Stomach smooth muscle (tissue), 2 donors: ENCODE measurements at regions not wholly inside any gene's neighbourhood (a gene's known extent, or its start where the extent isn't known, plus 50 kb on each side); places are given as distances from the start of the nearest gene placed in this dataset.

ENCODE experiments used
- H3K27ac ChIP-seq: one replicate; pipeline ENCODE4 v1.7.0; 2013; ENCODE audit warnings: mild to moderate bottlenecking, low read length, inconsistent platforms
- H3K27me3 ChIP-seq, 2 donors: one replicate each; pipeline ENCODE4 v1.7.0; 2013; ENCODE audit warnings: low read length in 2 of 2; ENCODE audit not compliant: insufficient read depth in 2 of 2, control insufficient read depth in 1 of 2
- H3K36me3 ChIP-seq, 2 donors: one replicate each; pipeline ENCODE4 v1.7.0; 2013; ENCODE audit warnings: low read length in 2 of 2; ENCODE audit not compliant: control insufficient read depth in 2 of 2, insufficient read depth in 2 of 2
- H3K4me1 ChIP-seq: one replicate; pipeline ENCODE4 v1.7.0; 2013; ENCODE audit warnings: low read length; ENCODE audit not compliant: control insufficient read depth, insufficient read depth
- H3K4me3 ChIP-seq, 2 donors: one replicate each; pipeline ENCODE4 v1.7.0; 2013; ENCODE audit warnings: low read length in 2 of 2
- H3K9ac ChIP-seq, 2 donors: one replicate each; pipeline ENCODE4 v1.7.0; 2013; ENCODE audit warnings: low read length in 2 of 2, mild to moderate bottlenecking in 1 of 2
- H3K9me3 ChIP-seq, 2 donors: one replicate each; pipeline ENCODE4 v1.7.0; 2013; ENCODE audit warnings: low read length in 2 of 2; ENCODE audit not compliant: control insufficient read depth in 2 of 2
- donor health status: healthy.
- donor health status: Pancreatic carcinoma.

- Histone ChIP-seq H3K4me1 (no peaks in the 10 kb centered on the region), H3K9ac (no peak overlapping the region), H3K27me3 (no peaks in the 10 kb centered on the region), H3K9me3 (no peaks in the 10 kb centered on the region), H3K4me3 (no peak overlapping the region), H3K36me3 (peaks cover 0 to 3% of the 10 kb centered on the region in 2 donors), H3K27ac (no peak overlapping the region)
Measured at GRCh38 chr17:68184141-68184571, 63.7 kb upstream of the AMZ2 start.

- Histone ChIP-seq H3K36me3 (peaks cover 0 to 3% of the 10 kb centered on the region in 2 donors), H3K9me3 (no peaks in the 10 kb centered on the region), H3K4me3 (no peak overlapping the region), H3K4me1 (no peaks in the 10 kb centered on the region), H3K27ac (no peak overlapping the region), H3K9ac (no peak overlapping the region), H3K27me3 (no peaks in the 10 kb centered on the region)
Measured at GRCh38 chr17:68184816-68185436, 62.9 kb upstream of the AMZ2 start.

GRCh38 chr17:68185820-68186219 lies 62.0 kb upstream of the AMZ2 start:
- no peak overlapping the region for H3K27ac ChIP-seq
- H3K4me3 ChIP-seq = no peak overlapping the region
- no peak overlapping the region for H3K9ac ChIP-seq
- no peaks in the 10 kb centered on the region for H3K27me3 ChIP-seq
- no peaks in the 10 kb centered on the region for H3K4me1 ChIP-seq
- peaks cover 0 to 3% of the 10 kb centered on the region in 2 donors for H3K36me3 ChIP-seq
- no peaks in the 10 kb centered on the region for H3K9me3 ChIP-seq

GRCh38 chr17:68190495-68190894 lies 57.3 kb upstream of the AMZ2 start:
- H3K27ac ChIP-seq = no peak overlapping the region
- peaks cover 0 to 4% of the 10 kb centered on the region in 2 donors for H3K27me3 ChIP-seq
- H3K4me1 ChIP-seq = no peaks in the 10 kb centered on the region
- H3K9ac ChIP-seq = no peak overlapping the region
- no peak overlapping the region for H3K4me3 ChIP-seq
- no peaks in the 10 kb centered on the region for H3K36me3 ChIP-seq
- H3K9me3 ChIP-seq = no peaks in the 10 kb centered on the region

- H3K9me3 ChIP-seq = no peaks in the 10 kb centered on the region
- no peak overlapping the region for H3K27ac ChIP-seq
- peak overlapping the region in 1 of 2 donors; percentile 15 for H3K4me3 ChIP-seq
- peaks cover 42 to 50% of the 10 kb centered on the region in 2 donors for H3K27me3 ChIP-seq
- H3K4me1 ChIP-seq = peaks cover 41% of the 10 kb centered on the region
- no peak overlapping the region for H3K9ac ChIP-seq
- no peaks in the 10 kb centered on the region for H3K36me3 ChIP-seq
Measured at GRCh38 chr17:68195667-68196393, 52.0 kb upstream of the AMZ2 start.

GRCh38 chr17:68196394-68197090 lies 51.3 kb upstream of the AMZ2 start:
- no peaks in the 10 kb centered on the region for H3K36me3 ChIP-seq
- no peak overlapping the region for H3K9ac ChIP-seq
- peaks cover 43% of the 10 kb centered on the region for H3K4me1 ChIP-seq
- H3K27me3 ChIP-seq = peaks cover 49 to 52% of the 10 kb centered on the region in 2 donors
- H3K9me3 ChIP-seq = no peaks in the 10 kb centered on the region
- H3K4me3 ChIP-seq = peak overlapping the region; percentile 46 to 61
- H3K27ac ChIP-seq = no peak overlapping the region

- Histone ChIP-seq H3K27me3 (peaks cover 49 to 54% of the 10 kb centered on the region in 2 donors), H3K9ac (no peak overlapping the region), H3K4me3 (peak overlapping the region; percentile 46 to 61), H3K9me3 (no peaks in the 10 kb centered on the region), H3K4me1 (peaks cover 43% of the 10 kb centered on the region), H3K27ac (no peak overlapping the region), H3K36me3 (no peaks in the 10 kb centered on the region)
Measured at GRCh38 chr17:68197091-68197996, 50.5 kb upstream of the AMZ2 start.

GRCh38 chr17:68197997-68198930 lies 49.6 kb upstream of the AMZ2 start:
- Histone ChIP-seq H3K4me1 (peaks cover 43% of the 10 kb centered on the region), H3K36me3 (no peaks in the 10 kb centered on the region), H3K4me3 (peak overlapping the region; percentile 12 to 29), H3K27me3 (peaks cover 49 to 54% of the 10 kb centered on the region in 2 donors), H3K9me3 (no peaks in the 10 kb centered on the region), H3K27ac (no peak overlapping the region), H3K9ac (no peak overlapping the region)
